Heart left ventricle (tissue), 13 donors: ENCODE measurements at regions not wholly inside any gene's neighbourhood (a gene's known extent, or its start where the extent isn't known, plus 50 kb on each side); places are given as distances from the start of the nearest gene placed in this dataset.

Source experiments
- CTCF ChIP-seq, 12 donors: fragments of 200-600 bp; sonication (generic) in 4 of 12; IDR thresholded peaks; one replicate each; pipeline versions ENCODE4 v1.5.0 to v1.8.0; 2018 to 2022; ENCODE audit warnings: antibody characterized with exemption in 12 of 12, mild to moderate bottlenecking in 5 of 12
- POLR2A ChIP-seq, 2 donors: fragments of 450-650 bp; IDR thresholded peaks; one replicate each; pipeline ENCODE4 v1.6.1; 2017; ENCODE audit warnings: antibody characterized with exemption in 2 of 2, mild to moderate bottlenecking in 2 of 2, moderate library complexity in 2 of 2
- donor health status: ischemic (EF 13 %, LVEDD 7.1; RV severe dilation, severe dysfunction).
- donor health status: DM: no; HTN: yes; CAD: no.
- donor health status: DM: no; HTN: no; CAD: no.
- donor health status: ischemic (EF 25% LVEDD 6.9; RV normal size, moderate dysfunction).
- donor health status: ischemic (EF 25% LVEDD 5.7; RV mildly dilated, moderate dysfunction).
- donor health status: ischemic (EF 35%, LVEDD 5.7; RV mildly dilated, moderate dysfunction).
- donor health status: nonischemic (EF 11% LVEDD 7.7; RV severe dilation, severe dysfunction).
- donor health status: DM: yes; HTN: yes; CAD: no.
- donor health status: PGD.
- donor health status: ischemic (EF 29% LVEDD 5.4; RV normal size, mild dysfunction).
- donor health status: nonischemic (EF 23%, LVEDD 6.1; RV moderate dilation, normal function).

DNA sequence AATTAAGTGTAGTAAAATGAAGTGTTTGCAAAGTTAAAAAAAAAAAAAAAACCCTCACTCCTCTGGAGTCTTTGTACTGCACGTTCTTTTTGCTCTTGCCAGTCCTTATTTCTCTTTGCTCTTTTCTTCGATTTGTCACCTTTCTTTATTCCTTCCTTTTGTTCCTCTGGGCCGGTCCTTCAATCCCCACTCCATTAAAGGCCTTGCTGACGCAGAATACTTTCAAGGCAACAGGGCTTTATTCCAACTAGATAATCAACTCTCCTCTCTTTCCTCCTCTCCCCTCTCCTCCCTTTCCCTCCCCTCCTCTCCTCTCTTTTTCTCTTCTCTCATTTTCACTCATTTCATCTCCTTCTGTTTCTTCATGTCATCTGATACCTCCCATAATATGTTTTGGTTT is 138.2 kb upstream of the NTM start:
- TF ChIP-seq CTCF (IDR thresholded peaks at IDR 0.05), result no peak
- no peak for TF ChIP-seq POLR2A (IDR thresholded peaks at IDR 0.05)
